ENCODE measurements at regions not wholly inside any gene's neighbourhood (a gene's known extent, or its start where the extent isn't known, plus 50 kb on each side); places are given as distances from the start of the nearest gene placed in this dataset.

DNA sequence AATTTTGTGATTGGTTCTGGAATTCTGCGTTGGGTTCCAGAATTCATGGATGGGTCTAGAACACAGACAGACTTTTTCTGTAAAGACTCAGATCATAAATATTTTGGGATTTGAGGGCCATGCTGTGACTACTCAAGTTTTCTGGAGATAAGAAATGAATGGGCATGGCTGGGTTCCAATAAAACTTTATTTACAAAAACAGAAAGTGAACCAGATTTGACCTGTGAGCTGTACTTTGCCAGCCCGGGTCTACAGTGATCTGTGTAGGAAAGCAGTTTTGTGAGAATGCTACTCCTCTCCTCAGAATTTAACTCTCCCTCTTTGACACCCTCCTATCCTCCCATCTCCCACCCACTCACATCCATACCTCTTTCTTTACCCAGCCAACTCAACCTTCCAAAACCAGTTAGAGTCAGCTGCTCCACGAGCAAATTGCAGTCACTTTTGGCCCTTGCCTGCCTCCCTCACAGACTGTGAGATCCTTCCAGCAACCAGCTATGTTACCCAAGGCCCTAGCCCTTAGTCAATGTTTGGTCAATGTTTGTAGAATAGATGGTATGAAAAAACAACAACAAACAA, 312.8 kb upstream of the ZMIZ1 start:
- no peak for TF ChIP-seq CTCF (IDR thresholded peaks at IDR 0.05; ENCODE audit: low read length)
- no peak for TF ChIP-seq EZH2 (IDR thresholded peaks at IDR 0.05; ENCODE audit: borderline replicate concordance, low read length)
